Tibial artery (tissue), 4 donors: ENCODE measurements at regions not wholly inside any gene's neighbourhood (a gene's known extent, or its start where the extent isn't known, plus 50 kb on each side); places are given as distances from the start of the nearest gene placed in this dataset.
"Not testable (repeated sequence)": the region's sequence is repeated elsewhere in the genome, so short reads cannot be mapped to it uniquely, and the experiment has no call there.

ENCODE experiments used
- DNase-seq, 2 donors: peaks; one replicate each; pipeline ENCODE4 v3.0.0-alpha.2; 2019
- H3K27ac ChIP-seq, 2 donors: fragments of 200-600 bp; sonication (generic) in 1 of 2; 1 replicate in 1 of 2; 2 replicates in 1 of 2; pipeline ENCODE4 v1.5.1; 2018 to 2019; ENCODE audit warnings: mild to moderate bottlenecking in 1 of 2
- H3K27me3 ChIP-seq, 2 donors: fragments of 200-600 bp; sonication (generic) in 1 of 2; one replicate each; pipeline versions ENCODE4 v1.5.1 to v1.6.0; 2016 to 2019
- H3K36me3 ChIP-seq, 3 donors: fragments of 200-600 bp; sonication (generic) in 2 of 3; one replicate each; pipeline ENCODE4 v1.5.1; 2016 to 2019; ENCODE audit warnings: mild to moderate bottlenecking in 2 of 3
- H3K4me1 ChIP-seq, 4 donors: fragments of 200-600 bp; sonication (generic) in 2 of 4; 1 replicate in 3 of 4; 2 replicates in 1 of 4; pipeline ENCODE4 v1.5.1; 2016 to 2019
- H3K4me3 ChIP-seq, 2 donors: fragments of 200-600 bp; sonication (generic) in 1 of 2; 1 replicate in 1 of 2; 2 replicates in 1 of 2; pipeline ENCODE4 v1.5.1; 2018 to 2019; ENCODE audit warnings: mild to moderate bottlenecking in 2 of 2
- H3K9me3 ChIP-seq, 3 donors: fragments of 200-600 bp; sonication (generic) in 1 of 3; one replicate each; pipeline ENCODE4 v1.5.1; 2016 to 2019
- CTCF ChIP-seq, 2 experiments: fragments of 200-600 bp in 1 of 2; fragments of 450-650 bp in 1 of 2; IDR thresholded peaks; one replicate each; pipeline ENCODE4 v1.5.1; 2017 to 2019; ENCODE audit warnings: antibody characterized with exemption in 2 of 2, mild to moderate bottlenecking in 1 of 2, moderate library complexity in 1 of 2
- intact Hi-C: fragments of 100-400 bp; cut with DNase I; formaldehyde crosslinking; loops from one replicate; pipeline ENCODE4 v1.15.0; 2023; ENCODE audit warnings: low total_unique reads

- intact Hi-C loops: no loop called here
- H3K27me3 ChIP-seq: no peaks in the 10 kb centered on the region
- TF ChIP-seq CTCF (IDR thresholded peaks at IDR 0.05): no peak
- no peaks in the 10 kb centered on the region for H3K9me3 ChIP-seq
- DNase-seq: no peak
- H3K27ac ChIP-seq: no peak overlapping the region
- no peak overlapping the region for H3K4me3 ChIP-seq
- peaks cover 0 to 13% (median 10%) of the 10 kb centered on the region in 4 donors for H3K4me1 ChIP-seq
- no peaks in the 10 kb centered on the region for H3K36me3 ChIP-seq
Measured at GRCh38 chr14:38947343-38947742, 155.7 kb downstream of the SEC23A start.

GRCh38 chr14:38944691-38945090 is 158.3 kb downstream of the SEC23A start:
- Histone ChIP-seq H3K4me3 (no peak overlapping the region), H3K36me3 (no peaks in the 10 kb centered on the region), H3K27me3 (no peaks in the 10 kb centered on the region), H3K4me1 (no peaks in the 10 kb centered on the region), H3K27ac (no peak overlapping the region), H3K9me3 (no peaks in the 10 kb centered on the region)
- TF ChIP-seq CTCF (IDR thresholded peaks at IDR 0.05): no peak
- intact Hi-C loops: no loop called here
- no peak for DNase-seq

- DNase-seq: no peak
- no peaks in the 10 kb centered on the region for H3K4me1 ChIP-seq
- no peaks in the 10 kb centered on the region for H3K36me3 ChIP-seq
- intact Hi-C loops: no loop called here
- TF ChIP-seq CTCF (IDR thresholded peaks at IDR 0.05): no peak
- H3K4me3 ChIP-seq: no peak overlapping the region
- no peak overlapping the region for H3K27ac ChIP-seq
- no peaks in the 10 kb centered on the region for H3K9me3 ChIP-seq
- H3K27me3 ChIP-seq: no peaks in the 10 kb centered on the region
Measured at GRCh38 chr14:38941488-38941887, 161.5 kb downstream of the SEC23A start.

GRCh38 chr14:38932653-38933000 is 170.4 kb downstream of the SEC23A start:
- H3K4me3 ChIP-seq, intact Hi-C loops, H3K27ac ChIP-seq, H3K36me3 ChIP-seq, H3K4me1 ChIP-seq, H3K27me3 ChIP-seq, DNase-seq, H3K9me3 ChIP-seq: not testable (repeated sequence)

- H3K4me1 ChIP-seq: no peaks in the 10 kb centered on the region
- no peak overlapping the region for H3K4me3 ChIP-seq
- no peaks in the 10 kb centered on the region for H3K36me3 ChIP-seq
- no peaks in the 10 kb centered on the region for H3K9me3 ChIP-seq
- no peak for TF ChIP-seq CTCF (IDR thresholded peaks at IDR 0.05)
- no peaks in the 10 kb centered on the region for H3K27me3 ChIP-seq
- H3K27ac ChIP-seq: no peak overlapping the region
- no peak for DNase-seq
- intact Hi-C loops: no loop called here
Measured at GRCh38 chr14:38931969-38932652, 170.9 kb downstream of the SEC23A start.

- TF ChIP-seq CTCF (IDR thresholded peaks at IDR 0.05): no peak
- H3K36me3 ChIP-seq: no peaks in the 10 kb centered on the region
- no peaks in the 10 kb centered on the region for H3K9me3 ChIP-seq
- no peaks in the 10 kb centered on the region for H3K4me1 ChIP-seq
- no peak overlapping the region for H3K4me3 ChIP-seq
- no peak overlapping the region for H3K27ac ChIP-seq
- intact Hi-C loops: no loop called here
- no peak for DNase-seq
- no peaks in the 10 kb centered on the region for H3K27me3 ChIP-seq
Measured at GRCh38 chr14:38930898-38931297, 172.1 kb downstream of the SEC23A start.
